Renal cortex interstitium (tissue), 11 donors: ENCODE measurements at regions not wholly inside any gene's neighbourhood (a gene's known extent, or its start where the extent isn't known, plus 50 kb on each side); places are given as distances from the start of the nearest gene placed in this dataset.

ENCODE experiments used
- DNase-seq, 11 donors: peaks; one replicate each; pipeline ENCODE4 v3.0.0-alpha.2; 2013; ENCODE audit warnings: low read depth in 9 of 11, low spot score in 4 of 11; ENCODE audit errors: extremely low read depth in 1 of 11

GRCh38 chr3:72295962-72296450, 511.1 kb upstream of the PROK2 start:
- no peak for DNase-seq

GRCh38 chr3:72295276-72295961, 510.5 kb upstream of the PROK2 start:
- DNase-seq: no peak

GRCh38 chr3:72290859-72291638, 506.1 kb upstream of the PROK2 start:
- DNase-seq: no peak

DNA sequence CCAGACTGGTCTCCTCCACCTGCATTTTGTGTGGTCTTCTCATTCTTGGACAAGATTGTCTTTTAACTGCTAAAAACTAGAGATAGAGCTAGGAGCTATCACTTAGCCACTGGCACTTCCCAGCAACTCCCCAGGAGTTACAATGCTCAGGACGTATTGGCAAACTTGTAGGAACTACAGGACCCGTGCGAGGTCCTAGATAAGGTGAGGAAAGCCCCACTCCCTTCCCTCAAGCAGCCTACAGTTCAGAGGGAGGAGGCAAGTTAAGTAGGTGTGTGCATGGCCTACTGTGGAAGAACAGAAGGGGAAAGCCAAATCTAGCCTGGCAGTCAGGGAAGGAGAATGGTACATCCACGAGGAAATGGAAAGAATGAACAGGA, 504.7 kb upstream of the PROK2 start:
- DNase-seq: no peak

DNA sequence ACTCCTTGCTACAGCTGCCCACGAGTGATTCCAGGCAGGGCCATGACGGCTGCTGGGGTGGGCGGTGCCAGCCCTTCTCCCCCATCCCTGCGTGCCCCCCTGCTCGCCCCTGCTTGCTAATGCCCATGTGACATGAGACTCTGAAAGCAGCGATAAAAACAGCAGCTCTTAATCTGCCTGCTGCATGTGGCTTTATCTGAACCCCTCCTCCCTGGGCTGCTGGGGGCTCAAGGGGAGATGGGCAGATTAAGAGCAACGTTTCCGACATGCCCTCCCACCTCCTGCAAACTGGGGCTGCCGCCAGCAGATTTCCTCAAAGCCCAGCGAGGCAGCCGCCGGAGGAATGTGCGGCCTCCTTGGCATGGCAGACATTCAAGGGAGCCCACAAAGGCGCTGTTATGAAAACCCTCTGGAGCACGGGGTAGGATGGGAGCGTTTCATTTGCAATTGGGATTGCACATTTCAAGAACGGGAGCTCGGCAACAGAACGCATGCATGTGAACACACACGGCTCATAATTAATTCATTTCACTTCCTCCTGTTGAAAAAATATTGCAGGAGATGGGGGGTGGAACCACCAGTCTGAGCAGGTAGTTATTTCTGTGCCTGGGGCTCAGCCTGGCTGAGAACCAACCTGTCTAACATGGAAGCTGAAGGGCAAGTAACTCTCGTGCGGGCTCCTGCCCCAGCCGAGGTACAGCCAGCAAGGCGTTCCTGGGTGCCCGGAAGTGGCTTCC, 504.2 kb upstream of the PROK2 start:
- no peak for DNase-seq

DNA sequence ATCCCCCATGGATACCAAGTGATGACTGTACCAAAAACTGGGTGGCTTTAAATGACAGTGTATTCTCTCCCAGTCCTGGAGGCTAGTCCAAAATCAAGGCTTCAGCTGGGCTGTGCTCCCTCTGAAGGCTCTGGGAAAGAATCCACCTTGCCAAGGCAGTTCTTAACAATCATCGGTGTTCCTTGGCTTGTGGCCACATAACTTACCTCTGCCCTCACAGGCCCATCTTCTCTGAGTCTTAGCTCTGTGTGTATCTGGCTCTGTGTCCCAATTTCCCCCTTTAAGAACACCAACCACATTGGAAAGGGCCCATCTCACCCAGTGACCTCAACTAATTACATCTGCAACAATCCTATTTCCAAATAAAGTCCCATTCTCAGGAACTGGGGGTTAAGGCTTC, 503.0 kb upstream of the PROK2 start:
- DNase-seq: no peak

DNA sequence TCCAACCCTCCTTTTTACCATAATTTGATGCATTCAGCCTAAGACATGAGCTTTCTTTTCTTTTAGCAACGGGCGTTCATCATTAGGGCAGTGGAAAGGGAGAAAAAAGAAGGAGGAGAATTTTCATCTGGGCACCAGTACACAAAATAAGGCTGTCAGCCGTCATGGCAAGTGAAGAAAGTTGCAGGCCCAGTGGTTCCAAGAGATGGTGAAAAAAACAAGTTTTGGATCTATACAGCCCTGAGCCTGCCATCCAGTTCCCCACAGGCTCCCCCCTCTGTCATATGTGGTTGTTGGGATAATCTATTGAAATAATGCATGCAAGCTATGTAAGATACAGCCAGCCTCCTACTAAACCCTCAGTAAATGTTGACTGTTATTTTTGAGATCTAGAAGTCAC, 500.6 kb upstream of the PROK2 start:
- no peak for DNase-seq

GRCh38 chr3:72284471-72284870, 499.5 kb upstream of the PROK2 start:
- DNase-seq: no peak

DNA sequence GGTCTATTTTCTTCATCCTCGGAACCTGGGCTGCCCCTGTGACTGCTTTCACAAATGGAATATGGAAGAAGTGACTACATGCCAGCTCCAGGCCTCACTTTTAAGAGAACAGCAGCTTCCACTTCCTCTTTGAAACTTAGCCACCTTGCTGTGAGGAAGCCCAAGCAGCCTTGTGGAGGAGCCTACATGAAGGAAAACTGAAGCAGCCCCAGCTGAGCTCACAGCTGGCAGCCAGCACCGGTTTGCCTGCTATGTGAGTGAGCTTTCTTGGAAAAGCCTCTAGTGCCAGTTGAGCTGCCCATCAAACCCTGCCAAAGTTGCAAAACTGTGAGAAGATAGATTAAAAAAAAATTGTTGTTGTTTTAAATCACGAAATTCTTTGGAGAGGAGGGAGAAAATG, 498.0 kb upstream of the PROK2 start:
- DNase-seq: no peak

- no peak for DNase-seq
Observed at GRCh38 chr3:72281551-72281950, 496.6 kb upstream of the PROK2 start.

DNA sequence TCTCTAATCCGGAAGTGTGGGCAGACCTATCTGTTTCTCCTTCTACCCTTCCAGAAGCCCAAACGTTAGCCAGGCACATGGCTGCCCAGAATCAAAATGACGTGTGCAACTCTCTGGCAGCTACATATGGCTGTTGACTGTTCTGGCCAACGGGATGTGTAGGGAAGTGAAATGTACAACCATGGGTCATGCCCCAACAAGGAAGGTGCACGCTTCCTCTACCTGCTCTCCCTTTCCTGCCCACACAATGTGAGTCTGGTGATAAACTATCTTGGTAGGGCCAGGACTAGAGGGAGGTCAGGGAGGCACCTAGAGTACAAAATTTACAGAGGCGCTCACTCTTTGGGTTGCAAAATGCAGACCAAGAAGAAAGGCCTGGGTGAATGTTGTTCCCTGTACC, 495.9 kb upstream of the PROK2 start:
- DNase-seq: no peak

DNA sequence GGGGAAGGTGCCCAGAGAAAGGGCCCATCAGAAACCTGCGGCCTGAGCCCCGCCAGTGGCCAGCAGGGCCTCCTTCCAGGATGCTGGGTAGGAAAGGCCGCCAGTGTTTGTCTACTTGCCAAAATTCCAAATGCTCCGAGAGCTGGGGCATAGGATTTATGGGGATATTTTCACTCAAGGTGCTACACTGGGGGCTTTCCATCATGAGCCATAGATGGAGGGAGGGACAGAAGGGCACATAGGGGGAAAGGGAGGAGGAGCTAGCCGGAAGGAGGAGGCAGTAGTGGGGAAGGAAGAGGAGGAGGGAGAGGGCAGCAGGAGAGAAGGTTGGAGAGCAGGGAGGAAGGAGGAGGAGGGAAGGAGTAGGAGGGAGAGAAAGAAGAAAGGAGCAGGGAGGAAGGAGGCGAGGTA, 494.7 kb upstream of the PROK2 start:
- DNase-seq: no peak

GRCh38 chr3:72279068-72279604, 494.2 kb upstream of the PROK2 start:
- DNase-seq: no peak

- DNase-seq: no peak
Observed at GRCh38 chr3:72278349-72279067, 493.6 kb upstream of the PROK2 start.

DNA sequence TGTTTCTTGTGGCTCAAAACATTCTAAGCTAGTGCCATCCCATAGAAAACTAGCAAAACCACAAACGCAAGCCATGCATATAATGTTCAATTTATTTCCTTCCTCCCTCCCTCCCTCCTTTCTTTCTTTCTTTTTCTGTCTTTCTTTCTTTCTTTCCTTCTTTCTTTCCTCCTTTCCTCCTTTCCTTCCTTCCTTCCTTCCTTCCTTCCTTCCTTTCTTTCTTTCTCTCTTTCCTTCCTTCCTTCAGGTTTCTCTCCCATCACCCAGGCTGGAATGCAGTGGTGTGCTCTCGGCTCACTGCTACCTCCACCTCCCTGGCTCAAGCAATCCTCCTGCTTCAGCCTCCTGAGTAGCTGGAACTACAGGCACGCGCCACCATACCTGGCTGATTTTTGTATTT, 492.8 kb upstream of the PROK2 start:
- DNase-seq: no peak

DNA sequence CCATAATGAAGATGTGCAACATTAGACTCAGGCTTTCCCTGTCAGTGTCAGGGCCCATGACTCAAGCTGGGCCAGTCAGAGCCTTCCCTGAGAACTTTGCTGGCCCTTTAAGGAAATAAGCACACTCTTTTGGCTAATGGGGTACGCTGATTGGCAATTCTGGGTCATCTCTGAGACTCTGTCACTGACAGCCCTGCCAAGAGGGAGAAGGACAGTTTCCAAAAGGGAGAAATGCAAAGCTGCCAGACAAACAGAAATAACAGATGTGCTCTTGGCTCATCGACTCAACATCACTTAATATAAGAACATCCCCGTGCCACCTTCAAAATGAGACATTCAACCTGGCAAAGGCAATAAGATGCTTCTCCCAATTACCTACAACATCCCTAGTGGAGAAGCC, 491.9 kb upstream of the PROK2 start:
- DNase-seq: no peak

- no peak for DNase-seq
Observed at GRCh38 chr3:72275331-72275751, 490.4 kb upstream of the PROK2 start.

DNA sequence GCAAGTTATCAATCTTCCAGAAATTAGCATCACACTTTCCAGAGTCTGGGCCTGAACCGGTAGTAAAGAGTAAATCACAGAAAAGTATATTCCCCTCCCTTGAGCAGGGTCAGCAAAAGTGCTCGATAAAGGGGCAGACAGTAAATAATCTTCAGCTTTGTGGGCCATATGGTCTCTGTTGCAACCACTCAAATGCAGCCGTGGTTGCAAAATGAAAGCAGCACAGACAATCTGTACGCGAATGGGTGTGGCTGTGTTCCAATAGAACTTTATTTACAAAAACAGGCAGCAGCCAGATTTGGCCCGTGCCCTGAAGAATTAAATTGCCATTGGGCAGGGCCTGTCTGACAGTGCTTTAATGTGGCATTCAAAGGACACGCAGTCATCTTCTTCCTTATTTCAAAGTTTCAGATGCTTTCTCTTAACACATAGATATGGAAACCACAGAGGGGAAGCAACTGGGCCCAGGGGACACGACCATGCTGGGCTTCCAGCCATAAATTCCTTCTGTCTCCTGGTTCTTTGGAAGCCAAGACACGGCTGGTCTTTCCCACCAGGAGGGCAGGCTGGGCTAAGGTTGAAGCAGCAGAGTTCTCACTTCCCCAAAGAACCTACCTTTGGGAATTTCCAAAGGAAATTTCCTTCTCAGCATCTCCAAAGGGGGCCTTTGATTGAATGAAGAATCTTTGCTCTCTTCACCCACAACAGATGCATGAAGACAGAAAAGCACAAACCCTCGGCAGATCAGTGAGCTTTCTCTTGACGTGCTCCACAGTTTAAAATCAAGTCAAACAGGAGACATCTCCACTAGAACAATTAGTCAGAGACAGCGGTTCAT, 489.8 kb upstream of the PROK2 start:
- DNase-seq: peak in 1 of 11 donors; percentile 44
